ENCODE measurements at regions not wholly inside any gene's neighbourhood (a gene's known extent, or its start where the extent isn't known, plus 50 kb on each side); places are given as distances from the start of the nearest gene placed in this dataset.

DNA sequence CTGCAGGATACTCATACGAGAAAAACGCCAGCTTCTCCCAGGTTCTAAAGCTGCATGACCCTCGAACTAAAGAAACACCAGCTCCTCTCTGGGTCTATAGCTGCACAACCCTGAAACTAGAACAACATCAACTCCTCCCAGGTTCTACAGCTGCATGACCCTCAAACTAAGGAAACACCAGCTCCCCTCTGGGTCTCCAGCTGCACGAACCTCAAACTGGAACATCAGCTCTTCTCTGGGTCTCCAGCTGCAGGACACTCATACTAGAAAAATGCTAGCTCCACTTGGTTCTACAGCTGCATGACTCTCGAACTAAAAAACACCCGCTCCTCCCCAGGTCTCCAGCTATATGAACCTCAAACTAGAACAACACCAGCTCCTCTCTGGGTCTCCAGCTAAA is 811.1 kb downstream of the CDH9 start:
- TF ChIP-seq, protein P1, sequence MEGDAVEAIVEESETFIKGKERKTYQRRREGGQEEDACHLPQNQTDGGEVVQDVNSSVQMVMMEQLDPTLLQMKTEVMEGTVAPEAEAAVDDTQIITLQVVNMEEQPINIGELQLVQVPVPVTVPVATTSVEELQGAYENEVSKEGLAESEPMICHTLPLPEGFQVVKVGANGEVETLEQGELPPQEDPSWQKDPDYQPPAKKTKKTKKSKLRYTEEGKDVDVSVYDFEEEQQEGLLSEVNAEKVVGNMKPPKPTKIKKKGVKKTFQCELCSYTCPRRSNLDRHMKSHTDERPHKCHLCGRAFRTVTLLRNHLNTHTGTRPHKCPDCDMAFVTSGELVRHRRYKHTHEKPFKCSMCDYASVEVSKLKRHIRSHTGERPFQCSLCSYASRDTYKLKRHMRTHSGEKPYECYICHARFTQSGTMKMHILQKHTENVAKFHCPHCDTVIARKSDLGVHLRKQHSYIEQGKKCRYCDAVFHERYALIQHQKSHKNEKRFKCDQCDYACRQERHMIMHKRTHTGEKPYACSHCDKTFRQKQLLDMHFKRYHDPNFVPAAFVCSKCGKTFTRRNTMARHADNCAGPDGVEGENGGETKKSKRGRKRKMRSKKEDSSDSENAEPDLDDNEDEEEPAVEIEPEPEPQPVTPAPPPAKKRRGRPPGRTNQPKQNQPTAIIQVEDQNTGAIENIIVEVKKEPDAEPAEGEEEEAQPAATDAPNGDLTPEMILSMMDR (conservative IDR thresholded peaks at IDR 0.05; ENCODE audit: low read depth, low read length): no peak
- no peak for TF ChIP-seq POLR2A (IDR thresholded peaks at IDR 0.05; ENCODE audit: low read depth, low read length)

Measured in IMR-90 (cell line).